ENCODE measurements at regions not wholly inside any gene's neighbourhood (a gene's known extent, or its start where the extent isn't known, plus 50 kb on each side); places are given as distances from the start of the nearest gene placed in this dataset.

DNA sequence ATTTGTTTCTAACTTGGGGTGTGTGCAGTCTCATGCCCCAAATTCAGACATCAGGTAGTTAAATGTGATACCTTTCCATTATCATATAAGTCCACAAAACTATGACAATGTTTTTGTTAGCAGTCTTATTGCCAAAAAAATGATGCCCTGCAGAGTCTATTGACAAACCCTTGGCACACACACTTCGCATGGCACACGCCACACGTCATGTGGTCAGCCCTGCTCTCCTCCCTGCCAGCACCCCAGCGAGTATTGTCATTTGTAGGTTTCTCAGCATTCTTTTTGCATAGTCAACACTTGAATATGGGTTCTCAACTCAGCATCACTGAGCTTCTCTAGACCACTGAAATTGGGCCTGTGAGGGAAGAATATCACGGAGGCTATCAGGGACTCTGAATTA is 356.0 kb downstream of the INHBA start:
- no peak overlapping the region for H3K9ac ChIP-seq (replicated peaks in 1 of 4; ENCODE audit: extremely low read depth in 1 of 4, low read depth in 3 of 4, low read length in 3 of 4)
- no peak overlapping the region for H3K56ac ChIP-seq (replicated peaks; ENCODE audit: insufficient read length, low read depth, low read length)
- H3K4ac ChIP-seq (replicated peaks; ENCODE audit: insufficient read length, low read depth, low read length) = no peak overlapping the region
- no peaks in the 10 kb centered on the region for H3K79me2 ChIP-seq (ENCODE audit: control insufficient read depth in 1 of 2, insufficient read depth in 2 of 2, low read length in 2 of 2)
- no peaks in the 10 kb centered on the region for H3K79me1 ChIP-seq (ENCODE audit: low read depth, low read length)
- H4K8ac ChIP-seq (ENCODE audit: extremely low read depth, insufficient read depth, low read length) = no peak overlapping the region
- H3K4me1 ChIP-seq (replicated peaks in 1 of 4; ENCODE audit: control insufficient read depth in 3 of 4, insufficient read depth in 4 of 4, low read length in 3 of 4) = no peaks in the 10 kb centered on the region
- no peaks in the 10 kb centered on the region for H3K27me3 ChIP-seq (replicated peaks in 1 of 4; ENCODE audit: control insufficient read depth in 3 of 4, extremely low read depth in 1 of 4, insufficient read depth in 3 of 4, low read length in 3 of 4)
- no peaks in the 10 kb centered on the region for H4K20me1 ChIP-seq (replicated peaks in 1 of 2; ENCODE audit: control insufficient read depth in 1 of 2, insufficient read depth in 2 of 2, low read length in 2 of 2)
- no peak overlapping the region for H3K23ac ChIP-seq (ENCODE audit: insufficient read length)
- H4K5ac ChIP-seq (ENCODE audit: insufficient read length, low read depth, low read length) = no peak overlapping the region
- H3K4me2 ChIP-seq (ENCODE audit: insufficient read depth in 1 of 2, low read depth in 2 of 2, low read length in 2 of 2) = no peak overlapping the region
- H3K23me2 ChIP-seq (ENCODE audit: low read depth, low read length) = no peaks in the 10 kb centered on the region
- H4K91ac ChIP-seq (replicated peaks; ENCODE audit: insufficient read length, low read length) = no peak overlapping the region
- no peak overlapping the region for H2AK5ac ChIP-seq (ENCODE audit: low read depth, low read length)
- no peak overlapping the region for H2BK15ac ChIP-seq (ENCODE audit: low read length)
- no peak overlapping the region for H2AFZ ChIP-seq (ENCODE audit: low read length)
- H2BK5ac ChIP-seq (ENCODE audit: low read depth, low read length) = no peak overlapping the region
- H3K18ac ChIP-seq (ENCODE audit: extremely low read depth, low read length) = no peak overlapping the region
- WGBS, 2 experiments (ENCODE audit: extremely low coverage in 1 of 2, insufficient coverage in 1 of 2, insufficient read length in 1 of 2, insufficient replicate concordance in 2 of 2, low coverage in 1 of 2, low lambda C conversion rate in 2 of 2, missing lambda C conversion rate in 1 of 2) = 93% methylated on average over 5 of the region's 5 CpGs; no CpG with 5 or more reads in 1 of the 2 experiments
- peaks cover 0 to 3% of the 10 kb centered on the region in 2 experiments; a peak in 1 of 4 replicates for H3K9me3 ChIP-seq (ENCODE audit: insufficient read depth in 2 of 2, low read depth in 1 of 2, low read length in 1 of 2)
- TF ChIP-seq JUND (IDR thresholded peaks at IDR 0.05; ENCODE audit: low read length) = no peak
- TF ChIP-seq CTBP2 (IDR thresholded peaks at IDR 0.05; ENCODE audit: borderline replicate concordance, insufficient read depth, insufficient read length, low read length) = no peak
- TF ChIP-seq SIX5 (IDR thresholded peaks at IDR 0.05; ENCODE audit: low read depth, low read length) = no peak
- TF ChIP-seq TBP (IDR thresholded peaks at IDR 0.05; ENCODE audit: low read depth, low read length) = no peak
- TF ChIP-seq SP4 (IDR thresholded peaks at IDR 0.05; ENCODE audit: low read length) = no peak
- TF ChIP-seq POLR2AphosphoS5 (IDR thresholded peaks at IDR 0.05; ENCODE audit: low read depth, low read length) = no peak
- TF ChIP-seq KDM1A (IDR thresholded peaks at IDR 0.05; ENCODE audit: borderline replicate concordance, low read length) = no peak
- no peak overlapping the region for H2BK120ac ChIP-seq (replicated peaks; ENCODE audit: low read depth, low read length)
- DNase-seq (ENCODE audit: low read depth in 1 of 2, low spot score in 2 of 2) (no peak), FAIRE-seq (no peak)
- ChIA-PET CTCF (ENCODE audit: partially characterized antibody) (interaction anchor here (0.8 to 1.2 kb wide), 2 partner anchors 8 to 31 kb away, joined by 3 read pairs; no protein-coding TSS in a partner anchor), POLR2A (ENCODE audit: partially characterized antibody) (no interaction called here)
- H3K36me3 ChIP-seq (ENCODE audit: control insufficient read depth in 2 of 4, insufficient read depth in 4 of 4, low read length in 3 of 4) = no peaks in the 10 kb centered on the region
- no peak overlapping the region for H3K27ac ChIP-seq (ENCODE audit: low read depth, low read length)
- no peak overlapping the region for H3K14ac ChIP-seq (ENCODE audit: insufficient read length)
- no peak overlapping the region for H2BK12ac ChIP-seq (ENCODE audit: low read depth, low read length)
- H3K4me3 ChIP-seq (ENCODE audit: extremely low read depth in 1 of 4, insufficient read depth in 2 of 4, low read depth in 3 of 4, low read length in 4 of 4) = no peak overlapping the region
- H2BK20ac ChIP-seq (ENCODE audit: low read length) = no peak overlapping the region
